ENCODE measurements at regions not wholly inside any gene's neighbourhood (a gene's known extent, or its start where the extent isn't known, plus 50 kb on each side); places are given as distances from the start of the nearest gene placed in this dataset.

- no peaks in the 10 kb centered on the region for H3K27me3 Mint-ChIP-seq
- H3K27ac Mint-ChIP-seq: no peak overlapping the region
- peaks cover 2% of the 10 kb centered on the region for H3K4me1 Mint-ChIP-seq
- DNase-seq (ENCODE audit: low spot score in 2 of 2) (no peak), ATAC-seq (ENCODE audit: low read depth) (no peak)
- no peak overlapping the region for H3K4me3 Mint-ChIP-seq
- no peaks in the 10 kb centered on the region for H3K36me3 Mint-ChIP-seq
- H3K9me3 Mint-ChIP-seq: peaks cover 3% of the 10 kb centered on the region
Measured at GRCh38 chr21:22582026-22582425, 1583.8 kb downstream of the NCAM2 start.

GRCh38 chr21:22584308-22584707, 1586.1 kb downstream of the NCAM2 start:
- Mint-ChIP-seq H3K4me1 (peaks cover 2% of the 10 kb centered on the region), H3K27me3 (no peaks in the 10 kb centered on the region), H3K27ac (no peak overlapping the region), H3K9me3 (peaks cover 4% of the 10 kb centered on the region), H3K4me3 (no peak overlapping the region), H3K36me3 (no peaks in the 10 kb centered on the region)
- DNase-seq (ENCODE audit: low spot score in 2 of 2) (no peak), ATAC-seq (ENCODE audit: low read depth) (no peak)

- no peak overlapping the region for H3K27ac Mint-ChIP-seq
- no peak for DNase-seq (ENCODE audit: low spot score in 2 of 2)
- no peaks in the 10 kb centered on the region for H3K27me3 Mint-ChIP-seq
- H3K4me3 Mint-ChIP-seq: no peak overlapping the region
- H3K9me3 Mint-ChIP-seq: peaks cover 9% of the 10 kb centered on the region
- no peaks in the 10 kb centered on the region for H3K36me3 Mint-ChIP-seq
- peaks cover 2% of the 10 kb centered on the region for H3K4me1 Mint-ChIP-seq
- no peak for ATAC-seq (ENCODE audit: low read depth)
Measured at GRCh38 chr21:22585558-22585957, 1587.3 kb downstream of the NCAM2 start.

DNA sequence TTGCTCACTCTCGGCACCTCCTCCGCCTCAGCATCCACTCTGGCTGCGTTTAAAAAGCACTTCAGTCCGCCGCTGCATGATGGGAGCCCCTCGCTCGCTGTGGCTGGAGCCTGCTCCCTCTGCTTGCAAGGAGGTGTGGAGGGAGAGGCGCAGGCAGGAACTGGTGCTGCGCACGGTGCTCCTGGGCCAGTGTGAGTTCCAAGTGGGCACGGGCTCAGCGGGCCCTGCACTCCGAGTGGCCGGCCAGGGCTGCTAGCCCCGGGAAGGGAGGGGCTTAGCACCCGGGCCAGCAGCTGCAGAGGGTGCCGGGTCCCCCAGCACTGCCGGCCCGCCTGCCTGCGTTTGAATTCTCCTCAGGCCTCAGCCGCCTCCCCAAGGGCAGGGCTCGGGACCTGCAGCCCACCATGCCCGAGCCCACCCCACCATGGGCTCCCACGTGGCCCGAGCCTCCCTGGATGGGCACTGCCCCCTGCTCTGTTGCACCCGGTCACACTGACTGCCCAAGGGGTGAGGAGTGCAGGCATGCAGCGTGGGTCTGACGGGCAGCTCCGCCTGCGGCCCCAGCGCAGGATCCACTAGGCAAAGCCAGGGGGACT, 1599.5 kb downstream of the NCAM2 start:
- no peak for ATAC-seq (ENCODE audit: low read depth)
- no peak for DNase-seq (ENCODE audit: low spot score in 2 of 2)
- H3K36me3 Mint-ChIP-seq: no peaks in the 10 kb centered on the region
- H3K4me1 Mint-ChIP-seq: no peaks in the 10 kb centered on the region
- H3K4me3 Mint-ChIP-seq: no peak overlapping the region
- H3K27ac Mint-ChIP-seq: no peak overlapping the region
- H3K27me3 Mint-ChIP-seq: no peaks in the 10 kb centered on the region
- no peaks in the 10 kb centered on the region for H3K9me3 Mint-ChIP-seq

DNA sequence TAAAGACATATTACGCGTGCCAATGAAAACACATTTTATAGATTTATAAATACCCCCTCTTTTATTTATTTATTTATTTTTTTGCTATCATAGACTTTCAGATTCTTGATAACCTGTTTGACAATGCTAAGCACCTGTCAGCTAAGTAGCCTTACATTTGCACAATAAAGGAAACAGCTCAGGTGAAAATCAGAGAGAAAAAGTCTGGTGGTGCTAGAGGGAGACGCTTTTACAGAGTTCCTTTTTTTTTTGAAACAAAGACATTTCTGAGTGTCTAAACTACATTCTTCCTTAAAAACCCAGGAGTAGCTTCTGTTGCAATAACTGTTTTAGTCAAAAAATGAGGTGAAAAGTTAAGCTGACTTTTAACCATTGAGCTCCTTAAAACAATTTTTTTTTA, 1611.6 kb downstream of the NCAM2 start:
- ATAC-seq (ENCODE audit: low read depth) (no peak), DNase-seq (ENCODE audit: low spot score in 2 of 2) (no peak)
- H3K4me1 Mint-ChIP-seq: no peaks in the 10 kb centered on the region
- no peaks in the 10 kb centered on the region for H3K27me3 Mint-ChIP-seq
- no peak overlapping the region for H3K27ac Mint-ChIP-seq
- no peaks in the 10 kb centered on the region for H3K9me3 Mint-ChIP-seq
- H3K4me3 Mint-ChIP-seq: no peak overlapping the region
- no peaks in the 10 kb centered on the region for H3K36me3 Mint-ChIP-seq

DNA sequence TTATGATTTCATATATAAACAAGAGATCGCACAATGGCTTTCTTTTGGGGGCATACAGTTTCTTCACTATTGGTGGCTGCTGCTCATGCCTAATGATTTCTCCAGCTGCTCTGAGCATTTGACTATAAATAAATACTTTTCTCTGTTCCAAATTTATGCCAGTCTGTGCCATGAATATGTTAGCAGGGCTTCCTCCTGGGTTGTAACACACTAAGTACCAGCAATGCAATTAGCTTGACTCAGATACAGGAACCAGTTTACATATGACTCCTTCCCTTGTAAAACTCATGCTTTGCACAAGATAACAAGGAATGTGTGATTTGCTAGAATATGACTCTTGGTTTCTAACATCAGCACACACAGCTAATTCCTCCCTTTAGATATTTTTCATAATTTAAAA, 1629.7 kb downstream of the NCAM2 start:
- ATAC-seq (ENCODE audit: low read depth): no peak
- Mint-ChIP-seq H3K27ac (no peak overlapping the region), H3K9me3 (peaks cover 3% of the 10 kb centered on the region), H3K36me3 (no peaks in the 10 kb centered on the region), H3K27me3 (no peaks in the 10 kb centered on the region), H3K4me3 (no peak overlapping the region), H3K4me1 (no peaks in the 10 kb centered on the region)
- DNase-seq (ENCODE audit: low spot score in 2 of 2): no peak

DNA sequence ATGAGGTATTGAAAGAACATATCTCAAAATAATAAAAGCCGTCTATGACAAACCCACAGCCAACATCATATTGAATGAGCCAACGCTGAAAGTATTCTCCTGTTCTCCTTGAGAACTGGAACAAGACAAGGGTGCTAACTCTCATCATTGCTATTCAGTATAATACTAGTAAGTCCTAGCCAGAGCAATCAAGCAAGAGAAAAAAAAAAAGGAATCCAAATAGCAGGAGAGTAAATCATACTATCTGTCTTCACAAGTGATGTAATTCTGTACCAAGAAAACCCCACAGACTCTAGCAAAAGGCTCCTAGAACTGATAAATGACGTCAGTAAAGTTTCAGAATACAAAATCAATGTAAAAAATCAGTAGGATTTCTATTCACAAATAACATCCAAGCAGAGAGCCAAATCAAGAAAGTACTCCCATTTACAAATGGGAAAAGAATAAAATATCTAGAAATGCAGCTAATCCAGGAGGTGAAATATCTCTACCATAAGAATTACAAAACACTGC, 1632.8 kb downstream of the NCAM2 start:
- no peaks in the 10 kb centered on the region for H3K4me1 Mint-ChIP-seq
- H3K27ac Mint-ChIP-seq: no peak overlapping the region
- H3K9me3 Mint-ChIP-seq: peaks cover 1% of the 10 kb centered on the region
- ATAC-seq (ENCODE audit: low read depth): no peak
- no peak for DNase-seq (ENCODE audit: low spot score in 2 of 2)
- no peak overlapping the region for H3K4me3 Mint-ChIP-seq
- no peaks in the 10 kb centered on the region for H3K27me3 Mint-ChIP-seq
- H3K36me3 Mint-ChIP-seq: no peaks in the 10 kb centered on the region

GRCh38 chr21:22632176-22632575, 1634.0 kb downstream of the NCAM2 start:
- Mint-ChIP-seq H3K27me3 (no peaks in the 10 kb centered on the region), H3K9me3 (no peaks in the 10 kb centered on the region), H3K36me3 (no peaks in the 10 kb centered on the region), H3K4me3 (no peak overlapping the region), H3K4me1 (no peaks in the 10 kb centered on the region), H3K27ac (no peak overlapping the region)
- DNase-seq (ENCODE audit: low spot score in 2 of 2) (no peak), ATAC-seq (ENCODE audit: low read depth) (no peak)

- DNase-seq (ENCODE audit: low spot score in 2 of 2) (no peak), ATAC-seq (ENCODE audit: low read depth) (no peak)
- H3K36me3 Mint-ChIP-seq: no peaks in the 10 kb centered on the region
- no peak overlapping the region for H3K4me3 Mint-ChIP-seq
- H3K4me1 Mint-ChIP-seq: no peaks in the 10 kb centered on the region
- no peak overlapping the region for H3K27ac Mint-ChIP-seq
- H3K9me3 Mint-ChIP-seq: no peaks in the 10 kb centered on the region
- H3K27me3 Mint-ChIP-seq: no peaks in the 10 kb centered on the region
Measured at GRCh38 chr21:22649246-22649645, 1651.0 kb downstream of the NCAM2 start.

DNA sequence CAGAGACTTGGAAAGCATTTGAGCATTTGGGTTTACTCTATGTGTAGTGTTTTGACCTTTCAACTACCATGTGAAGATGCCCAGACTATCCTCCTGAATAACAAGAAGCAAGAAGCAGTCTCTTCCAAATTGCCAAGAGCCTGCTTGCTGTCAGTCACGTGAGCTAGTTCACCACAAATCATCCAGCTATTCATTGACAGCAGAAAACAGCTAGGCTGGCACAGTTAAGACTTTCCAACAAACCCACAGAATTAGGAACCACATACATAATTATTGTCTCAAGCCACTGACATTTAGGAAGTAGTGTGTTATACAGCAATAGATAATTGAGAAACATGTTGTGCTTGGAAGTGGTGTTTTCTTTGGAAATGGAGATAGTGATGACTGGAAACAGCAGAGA, 1652.0 kb downstream of the NCAM2 start:
- H3K4me1 Mint-ChIP-seq: no peaks in the 10 kb centered on the region
- no peaks in the 10 kb centered on the region for H3K27me3 Mint-ChIP-seq
- no peak for DNase-seq (ENCODE audit: low spot score in 2 of 2)

DNA sequence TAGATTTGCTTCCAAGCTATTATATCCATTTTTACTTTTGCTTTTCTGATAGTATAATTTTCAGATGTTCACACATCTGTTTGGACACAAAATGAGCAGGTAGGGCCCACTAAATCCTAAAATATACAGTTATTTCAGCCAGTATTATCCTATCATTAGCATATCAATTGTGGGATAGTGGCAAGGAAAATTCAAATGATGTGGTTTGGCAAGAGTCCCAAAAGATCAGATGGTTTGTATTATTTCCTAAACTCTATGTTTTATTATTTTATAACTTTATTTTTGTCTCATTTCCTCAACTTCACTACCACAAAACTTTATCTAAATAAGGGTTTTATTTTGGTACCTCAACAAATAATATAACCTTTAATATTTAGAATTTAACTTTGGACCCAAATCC, 1659.6 kb downstream of the NCAM2 start:
- ATAC-seq (ENCODE audit: low read depth): no peak
- no peaks in the 10 kb centered on the region for H3K9me3 Mint-ChIP-seq

More for the DNA sequence above, 1652.0 kb downstream of the NCAM2 start:
- Mint-ChIP-seq H3K9me3 (no peaks in the 10 kb centered on the region), H3K36me3 (no peaks in the 10 kb centered on the region), H3K4me3 (no peak overlapping the region), H3K27ac (no peak overlapping the region)
- ATAC-seq (ENCODE audit: low read depth): no peak

GRCh38 chr21:22670148-22670547, 1671.9 kb downstream of the NCAM2 start:
- no peaks in the 10 kb centered on the region for H3K36me3 Mint-ChIP-seq
- H3K27ac Mint-ChIP-seq: no peak overlapping the region
- DNase-seq (ENCODE audit: low spot score in 2 of 2) (no peak), ATAC-seq (ENCODE audit: low read depth) (no peak)
- no peaks in the 10 kb centered on the region for H3K27me3 Mint-ChIP-seq
- peaks cover 9% of the 10 kb centered on the region for H3K9me3 Mint-ChIP-seq
- no peaks in the 10 kb centered on the region for H3K4me1 Mint-ChIP-seq
- no peak overlapping the region for H3K4me3 Mint-ChIP-seq

More for the DNA sequence above, 1659.6 kb downstream of the NCAM2 start:
- DNase-seq (ENCODE audit: low spot score in 2 of 2): no peak
- H3K27me3 Mint-ChIP-seq: no peaks in the 10 kb centered on the region
- H3K4me1 Mint-ChIP-seq: no peaks in the 10 kb centered on the region
- H3K27ac Mint-ChIP-seq: no peak overlapping the region
- H3K4me3 Mint-ChIP-seq: no peak overlapping the region
- no peaks in the 10 kb centered on the region for H3K36me3 Mint-ChIP-seq

DNA sequence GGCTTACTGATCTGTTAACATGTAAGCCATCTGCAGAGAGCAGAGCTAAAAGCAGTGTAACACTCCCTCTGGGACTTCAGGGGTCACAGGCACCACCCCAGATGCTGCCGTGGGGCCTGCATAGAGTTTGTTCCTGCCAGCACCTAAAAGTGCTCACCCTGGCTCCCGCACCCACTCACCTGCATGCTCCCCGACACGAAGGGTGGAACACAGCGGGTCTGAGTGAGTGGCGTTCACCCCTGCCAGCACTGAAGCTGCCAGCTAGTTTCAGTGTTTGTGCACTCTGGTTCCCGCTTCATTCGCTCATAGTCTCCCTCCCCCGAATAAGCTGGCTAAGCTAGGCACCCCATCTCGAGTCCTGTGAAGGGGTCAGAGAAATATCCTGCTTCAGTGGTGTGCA, 1681.0 kb downstream of the NCAM2 start:
- ATAC-seq (ENCODE audit: low read depth): no peak
- no peaks in the 10 kb centered on the region for H3K36me3 Mint-ChIP-seq

GRCh38 chr21:22691658-22692057, 1693.4 kb downstream of the NCAM2 start:
- DNase-seq (ENCODE audit: low spot score in 2 of 2): no peak
- Mint-ChIP-seq H3K27ac (no peak overlapping the region), H3K27me3 (no peaks in the 10 kb centered on the region)

More for the DNA sequence above, 1681.0 kb downstream of the NCAM2 start:
- H3K27ac Mint-ChIP-seq: no peak overlapping the region
- DNase-seq (ENCODE audit: low spot score in 2 of 2): no peak
- no peak overlapping the region for H3K4me3 Mint-ChIP-seq
- H3K9me3 Mint-ChIP-seq: peaks cover 4% of the 10 kb centered on the region
- H3K27me3 Mint-ChIP-seq: no peaks in the 10 kb centered on the region
- H3K4me1 Mint-ChIP-seq: no peaks in the 10 kb centered on the region

DNA sequence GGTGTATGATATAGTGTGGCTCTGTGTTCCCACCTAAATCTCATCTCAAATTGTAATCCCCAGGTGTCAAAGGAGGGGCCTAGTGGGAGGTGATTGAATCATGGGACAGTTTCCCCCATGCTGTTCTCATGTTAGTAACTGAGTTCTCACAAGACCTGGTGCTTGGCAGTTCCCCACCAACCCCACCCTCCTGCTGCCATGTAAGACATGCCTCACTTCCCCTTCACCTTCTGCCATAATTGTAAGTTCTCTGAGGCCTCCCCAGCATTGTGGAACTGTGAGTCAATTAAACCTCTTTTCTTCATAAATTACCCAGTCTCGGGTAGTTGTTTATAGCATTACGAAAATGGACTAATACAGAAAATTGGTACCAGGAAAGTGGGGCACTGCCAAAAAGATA, 1705.3 kb downstream of the NCAM2 start:
- no peaks in the 10 kb centered on the region for H3K36me3 Mint-ChIP-seq
- H3K9me3 Mint-ChIP-seq: peaks cover 1% of the 10 kb centered on the region
- H3K4me3 Mint-ChIP-seq: no peak overlapping the region
- ATAC-seq (ENCODE audit: low read depth) (no peak), DNase-seq (ENCODE audit: low spot score in 2 of 2) (no peak)
- no peaks in the 10 kb centered on the region for H3K27me3 Mint-ChIP-seq
- H3K27ac Mint-ChIP-seq: no peak overlapping the region
- no peaks in the 10 kb centered on the region for H3K4me1 Mint-ChIP-seq

More at GRCh38 chr21:22691658-22692057, 1693.4 kb downstream of the NCAM2 start:
- no peaks in the 10 kb centered on the region for H3K4me1 Mint-ChIP-seq
- no peaks in the 10 kb centered on the region for H3K36me3 Mint-ChIP-seq
- peaks cover 10% of the 10 kb centered on the region for H3K9me3 Mint-ChIP-seq
- ATAC-seq (ENCODE audit: low read depth): no peak
- H3K4me3 Mint-ChIP-seq: no peak overlapping the region
